ENCODE measurements at regions not wholly inside any gene's neighbourhood (a gene's known extent, or its start where the extent isn't known, plus 50 kb on each side); places are given as distances from the start of the nearest gene placed in this dataset.

GRCh38 chr16:86093801-86094750 lies 195.1 kb downstream of the IRF8 start:
- Histone ChIP-seq H3K36me3 (no peaks in the 10 kb centered on the region), H3K4me1 (peaks cover 10% of the 10 kb centered on the region), H3K4me3 (no peak overlapping the region), H3K9me3 (no peaks in the 10 kb centered on the region), H3K27me3 (ENCODE audit: low read depth) (no peaks in the 10 kb centered on the region), H3K27ac (no peak overlapping the region)
- peak; percentile 7 to 19 for ATAC-seq
- no peak for DNase-seq
- TF ChIP-seq CTCF (IDR thresholded peaks at IDR 0.05) = no peak
- intact Hi-C loops (cut with DNase I) = no loop called here

GRCh38 chr16:86095131-86095752 lies 196.3 kb downstream of the IRF8 start:
- Histone ChIP-seq H3K36me3 (no peaks in the 10 kb centered on the region), H3K27me3 (ENCODE audit: low read depth) (no peaks in the 10 kb centered on the region), H3K27ac (no peak overlapping the region), H3K9me3 (no peaks in the 10 kb centered on the region), H3K4me1 (no peaks in the 10 kb centered on the region), H3K4me3 (no peak overlapping the region)
- DNase-seq (no peak), ATAC-seq (no peak)
- TF ChIP-seq CTCF (IDR thresholded peaks at IDR 0.05) = no peak
- intact Hi-C loops (cut with DNase I) = no loop called here

GRCh38 chr16:86095906-86096485 lies 197.0 kb downstream of the IRF8 start:
- Histone ChIP-seq H3K9me3 (no peaks in the 10 kb centered on the region), H3K27ac (no peak overlapping the region), H3K36me3 (no peaks in the 10 kb centered on the region), H3K27me3 (ENCODE audit: low read depth) (no peaks in the 10 kb centered on the region), H3K4me1 (no peaks in the 10 kb centered on the region), H3K4me3 (no peak overlapping the region)
- ATAC-seq = no peak
- DNase-seq = no peak
- intact Hi-C loops (cut with DNase I) = no loop called here
- TF ChIP-seq CTCF (IDR thresholded peaks at IDR 0.05) = no peak

- no peak overlapping the region for H3K4me3 ChIP-seq
- ATAC-seq (no peak), DNase-seq (no peak)
- no peaks in the 10 kb centered on the region for H3K4me1 ChIP-seq
- no peak overlapping the region for H3K27ac ChIP-seq
- intact Hi-C loops (cut with DNase I) = no loop called here
- no peaks in the 10 kb centered on the region for H3K27me3 ChIP-seq (ENCODE audit: low read depth)
- no peaks in the 10 kb centered on the region for H3K36me3 ChIP-seq
- no peak for TF ChIP-seq CTCF (IDR thresholded peaks at IDR 0.05)
- H3K9me3 ChIP-seq = no peaks in the 10 kb centered on the region
These were observed 197.9 kb downstream of the IRF8 start for GRCh38 chr16:86096850-86097249.

- H3K27ac ChIP-seq = no peak overlapping the region
- ATAC-seq (no peak), DNase-seq (no peak)
- H3K36me3 ChIP-seq = no peaks in the 10 kb centered on the region
- no peak overlapping the region for H3K4me3 ChIP-seq
- no peaks in the 10 kb centered on the region for H3K9me3 ChIP-seq
- no peaks in the 10 kb centered on the region for H3K27me3 ChIP-seq (ENCODE audit: low read depth)
- H3K4me1 ChIP-seq = no peaks in the 10 kb centered on the region
- intact Hi-C loops (cut with DNase I) = no loop called here
- no peak for TF ChIP-seq CTCF (IDR thresholded peaks at IDR 0.05)
These were observed 200.4 kb downstream of the IRF8 start for GRCh38 chr16:86099326-86099725.
